A673 (cell line): ENCODE measurements at regions not wholly inside any gene's neighbourhood (a gene's known extent, or its start where the extent isn't known, plus 50 kb on each side); places are given as distances from the start of the nearest gene placed in this dataset.

Experiments used
- CTCF ChIP-seq: fragments of 300-800, 200-600 bp; sonication (generic); conservative IDR thresholded peaks from 2 replicates; pipeline ENCODE4 v1.5.1; 2017; ENCODE audit warnings: low read depth, mild to moderate bottlenecking, antibody characterized with exemption, low read length, moderate library complexity, mixed read lengths
- EZH2 ChIP-seq: fragments of 200-600 bp; sonication (generic); IDR thresholded peaks from 2 replicates; pipeline ENCODE4 v1.6.1; 2017; ENCODE audit warnings: borderline replicate concordance, low read depth, mild to moderate bottlenecking, mixed read lengths, antibody characterized with exemption, low read length; ENCODE audit not compliant: poor library complexity, severe bottlenecking

GRCh38 chr15:69643476-69643875 is 190.9 kb downstream of the RPLP1 start:
- no peak for TF ChIP-seq CTCF
- TF ChIP-seq EZH2 = no peak
